GM18861 (cell line): ENCODE measurements at regions not wholly inside any gene's neighbourhood (a gene's known extent, or its start where the extent isn't known, plus 50 kb on each side); places are given as distances from the start of the nearest gene placed in this dataset.
"Not testable (repeated sequence)": the region's sequence is repeated elsewhere in the genome, so short reads cannot be mapped to it uniquely, and the experiment has no call there.

Experiments
- ATAC-seq: cut with Tn5 transposase; IDR thresholded peaks from one replicate; pipeline ENCODE4 v1.9.1; 2021; ENCODE audit not compliant: unreplicated experiment

GRCh38 chr12:69172491-69172890 is 66.9 kb upstream of the CPSF6 start:
- ATAC-seq, result no peak

GRCh38 chr12:69173368-69173767 is 66.0 kb upstream of the CPSF6 start:
- ATAC-seq, result no peak

- no peak for ATAC-seq
Observed at GRCh38 chr12:69179786-69180185, 59.6 kb upstream of the CPSF6 start.

DNA sequence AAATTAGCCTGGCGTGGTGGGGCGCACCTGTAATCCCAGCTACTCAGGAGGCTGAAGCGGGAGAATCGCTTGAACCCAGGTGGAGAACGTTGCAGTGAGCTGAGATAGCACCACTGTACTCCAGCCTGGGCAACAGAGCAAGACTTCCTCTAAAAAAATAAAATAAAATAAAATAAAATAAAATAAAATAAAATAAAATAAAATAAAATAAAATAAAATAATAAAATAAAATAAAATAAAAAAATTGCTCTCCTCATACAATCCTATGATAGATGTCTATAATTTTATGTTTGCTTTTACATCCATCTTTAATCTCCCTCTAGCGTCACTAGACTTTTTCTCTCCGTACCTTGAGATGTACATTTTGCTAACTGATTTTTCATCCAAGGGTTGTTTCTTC is 51.8 kb upstream of the CPSF6 start:
- not testable (repeated sequence) for ATAC-seq

DNA sequence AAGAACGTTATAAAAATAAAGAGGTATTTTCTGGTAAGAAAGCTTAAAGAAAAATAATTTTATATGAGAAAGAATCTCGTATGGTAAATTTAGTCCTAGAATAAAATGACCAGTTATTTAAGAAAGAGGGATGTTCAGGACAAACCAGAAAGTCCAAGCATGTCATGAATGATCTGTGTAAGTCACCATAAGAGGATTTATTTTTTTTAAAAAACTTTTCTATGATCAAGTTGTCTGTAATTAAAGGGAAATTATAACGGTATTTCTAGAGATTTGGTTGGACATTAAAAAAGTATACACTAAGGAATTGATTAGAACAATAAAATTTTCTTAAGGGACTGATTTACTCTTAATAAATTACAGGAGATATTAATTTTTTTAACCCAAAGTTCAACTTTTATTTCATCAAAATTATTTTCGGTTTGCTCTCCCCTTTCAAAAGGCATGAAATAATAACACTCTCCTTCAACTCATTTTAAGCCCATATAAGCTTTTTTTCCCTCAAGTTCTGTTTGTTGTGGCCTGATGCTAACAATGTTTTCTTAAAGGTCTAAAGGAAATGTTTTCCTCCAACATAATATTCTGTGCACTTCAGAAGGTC is 49.9 kb upstream of the CPSF6 start:
- ATAC-seq, result no peak
